SK-N-SH (cell line): ENCODE measurements at regions not wholly inside any gene's neighbourhood (a gene's known extent, or its start where the extent isn't known, plus 50 kb on each side); places are given as distances from the start of the nearest gene placed in this dataset.

Experiments
- CTCF ChIA-PET: fragments of 300-600, 350-600 bp; formaldehyde crosslinking; extraction: SDS; loops from one replicate; lab custom pipeline; 2021; lab: Yijun Ruan, JAX
- POLR2A ChIA-PET: fragments of 350-600 bp; sonication (Branson Sonifier 250); formaldehyde crosslinking; extraction: SDS; loops from one replicate; lab custom pipeline; 2020; ENCODE audit warnings: antibody characterized with exemption, inconsistent platforms; lab: Yijun Ruan, JAX
- DNase-seq: peaks from one replicate; pipeline ENCODE4 v3.0.0; 2012
- H2AFZ ChIP-seq: fragments of 200-600 bp; sonication (generic); 2 replicates; pipeline ENCODE4 v1.8.1; 2016; ENCODE audit warnings: antibody characterized with exemption, mild to moderate bottlenecking, low read depth
- H3F3A ChIP-seq: fragments of 200-600 bp; sonication (generic); replicated peaks from 2 replicates; pipeline ENCODE3; 2016; ENCODE audit warnings: antibody characterized with exemption, mild to moderate bottlenecking; ENCODE audit not compliant: insufficient read depth
- H3K27ac ChIP-seq, 2 experiments: fragments of 200-500 bp in 1 of 2; fragments of 200-600 bp in 1 of 2; sonication (Bioruptor generic) in 1 of 2; sonication (generic), shearing (Covaris generic) in 1 of 2; 2 replicates each; pipeline versions ENCODE4 v1.5.1 to v1.6.1; 2014 to 2016; ENCODE audit warnings: low read depth in 2 of 2, inconsistent platforms in 1 of 2, low read length in 1 of 2, mild to moderate bottlenecking in 1 of 2, mixed read lengths in 1 of 2
- H3K27me3 ChIP-seq: fragments of 200-600 bp; sonication (generic), shearing (Covaris generic); 2 replicates; pipeline ENCODE4 v1.6.1; 2016; ENCODE audit warnings: mixed run types; ENCODE audit not compliant: insufficient read depth
- H3K36me3 ChIP-seq, 2 experiments: fragments of 200-500 bp in 1 of 2; fragments of 200-600 bp in 1 of 2; sonication (Bioruptor generic) in 1 of 2; sonication (generic) in 1 of 2; replicated peaks in 1 of 2; 2 replicates each; pipeline versions ENCODE3 to v1.5.1; 2014 to 2016; ENCODE audit warnings: low read length in 1 of 2, mild to moderate bottlenecking in 1 of 2; ENCODE audit not compliant: insufficient read depth in 2 of 2, control insufficient read depth in 1 of 2
- H3K4me1 ChIP-seq, 2 experiments: fragments of 200-500 bp in 1 of 2; fragments of 200-600 bp in 1 of 2; sonication (Bioruptor generic) in 1 of 2; sonication (generic), shearing (Covaris generic) in 1 of 2; 2 replicates each; pipeline versions ENCODE4 v1.5.1 to v1.6.1; 2014 to 2016; ENCODE audit warnings: low read depth in 1 of 2, low read length in 1 of 2, mixed run types in 1 of 2; ENCODE audit not compliant: insufficient read depth in 2 of 2, control insufficient read depth in 1 of 2
- H3K4me2 ChIP-seq: fragments of 200-600 bp; sonication (generic), shearing (Covaris generic); 2 replicates; pipeline ENCODE4 v1.6.1; 2017; ENCODE audit warnings: mixed run types
- H3K4me3 ChIP-seq, 2 experiments: fragments of 200-500 bp in 1 of 2; fragments of 200-600 bp in 1 of 2; sonication (Bioruptor generic) in 1 of 2; sonication (generic), shearing (Covaris generic) in 1 of 2; 2 replicates each; pipeline versions ENCODE4 v1.5.1 to v1.8.1; 2014 to 2016; ENCODE audit warnings: low read depth in 2 of 2, inconsistent platforms in 1 of 2, low read length in 1 of 2, mild to moderate bottlenecking in 1 of 2, mixed read lengths in 1 of 2, moderate library complexity in 1 of 2
- H3K79me2 ChIP-seq: fragments of 200-600 bp; sonication (generic); 2 replicates; pipeline ENCODE4 v1.8.1; 2017; ENCODE audit warnings: mild to moderate bottlenecking; ENCODE audit not compliant: insufficient read depth
- H3K9ac ChIP-seq: fragments of 200-600 bp; sonication (generic); 2 replicates; pipeline ENCODE4 v1.6.1; 2017; ENCODE audit warnings: mixed run types
- H3K9me2 ChIP-seq: fragments of 200-600 bp; sonication (generic); 2 replicates; pipeline ENCODE4 v1.6.1; 2017; ENCODE audit warnings: mixed run types
- H3K9me3 ChIP-seq: fragments of 200-600 bp; sonication (generic); 2 replicates; pipeline ENCODE4 v1.6.1; 2017; ENCODE audit warnings: mixed run types, mild to moderate bottlenecking, moderate library complexity
- H4K20me1 ChIP-seq: fragments of 200-600 bp; sonication (generic); 2 replicates; pipeline ENCODE4 v1.6.1; 2017; ENCODE audit warnings: mild to moderate bottlenecking, mixed run types; ENCODE audit not compliant: insufficient read depth
- CHD2 ChIP-seq: fragments of 150-350 bp; IDR thresholded peaks from 2 replicates; pipeline ENCODE4 v1.6.1; 2018; ENCODE audit warnings: low read length; ENCODE audit not compliant: partially characterized antibody
- CTCF ChIP-seq: fragments of 200-600 bp; sonication (generic); IDR thresholded peaks from 2 replicates; pipeline ENCODE4 v1.6.1; 2017; ENCODE audit warnings: antibody characterized with exemption, mild to moderate bottlenecking, moderate library complexity
- EZH2phosphoT487 ChIP-seq: fragments of 200-600 bp; sonication (generic); IDR thresholded peaks from 2 replicates; pipeline ENCODE4 v1.6.1; 2017; ENCODE audit warnings: low read depth, mixed run types, mild to moderate bottlenecking, antibody characterized with exemption, moderate library complexity, borderline replicate concordance
- FOSL2 ChIP-seq: IDR thresholded peaks from 2 replicates; pipeline ENCODE4 v1.4.0; 2012; ENCODE audit warnings: low read depth, mild to moderate bottlenecking, moderate library complexity, borderline replicate concordance
- FOXM1 ChIP-seq: IDR thresholded peaks from 2 replicates; pipeline ENCODE4 v1.4.0; 2012; ENCODE audit warnings: low read depth, mild to moderate bottlenecking
- MAX ChIP-seq: IDR thresholded peaks from 2 replicates; pipeline ENCODE4 v1.4.0; 2012; ENCODE audit warnings: low read depth
- MXI1 ChIP-seq: IDR thresholded peaks from 2 replicates; pipeline ENCODE4 v1.6.1; 2012; ENCODE audit warnings: mild to moderate bottlenecking, low read depth, low read length, improper control_type of control experiment
- NFIC ChIP-seq: IDR thresholded peaks from 2 replicates; pipeline ENCODE4 v1.4.0; 2012; ENCODE audit warnings: borderline replicate concordance
- NRF1 ChIP-seq: IDR thresholded peaks from 2 replicates; pipeline ENCODE4 v1.6.1; 2012; ENCODE audit warnings: low read depth, mild to moderate bottlenecking, low read length
- POLR2AphosphoS5 ChIP-seq: IDR thresholded peaks from 2 replicates; pipeline ENCODE4 v1.6.1; 2012; ENCODE audit warnings: low read depth, low read length
- RCOR1 ChIP-seq: fragments of 150-350 bp; IDR thresholded peaks from 2 replicates; pipeline ENCODE4 v1.6.1; 2017; ENCODE audit warnings: antibody characterized with exemption, low read length
- RXRA ChIP-seq: IDR thresholded peaks from 2 replicates; pipeline ENCODE4 v1.4.0; 2012; ENCODE audit warnings: low read depth, mild to moderate bottlenecking, borderline replicate concordance
- SIN3A ChIP-seq: IDR thresholded peaks from 2 replicates; pipeline ENCODE4 v1.6.1; 2012; ENCODE audit warnings: low read depth, mild to moderate bottlenecking, low read length, moderate library complexity, borderline replicate concordance
- SMC3 ChIP-seq: IDR thresholded peaks from 2 replicates; pipeline ENCODE4 v1.6.1; 2012; ENCODE audit warnings: low read depth, low read length, improper control_type of control experiment
- TCF12 ChIP-seq: IDR thresholded peaks from 2 replicates; pipeline ENCODE4 v1.4.0; 2012
- USF1 ChIP-seq: IDR thresholded peaks from 2 replicates; pipeline ENCODE4 v1.4.0; 2012; ENCODE audit warnings: low read depth, borderline replicate concordance
- WGBS: methylation state at CpG from one replicate; pipeline ENCODE4 v1.1.6; 2017; ENCODE audit warnings: low lambda C conversion rate; 5-methylcytosine and 5-hydroxymethylcytosine counted together
- TF ChIP-seq, protein P1 (sequence below): IDR thresholded peaks from 2 replicates; pipeline ENCODE4; 2012
- TF ChIP-seq, protein P2 (sequence below): IDR thresholded peaks from 2 replicates; pipeline ENCODE4 v1.6.1; 2012; ENCODE audit warnings: mild to moderate bottlenecking, low read depth, low read length, moderate library complexity

- TF ChIP-seq RXRA: no peak
These were observed 347.2 kb downstream of the C12orf75 start (continued) for GRCh38 chr12:105677672-105678071.

GRCh38 chr12:105679982-105680381 is 349.5 kb downstream of the C12orf75 start:
- H3K79me2 ChIP-seq: no peaks in the 10 kb centered on the region
- no peaks in the 10 kb centered on the region for H3F3A ChIP-seq
- H3K27me3 ChIP-seq: no peaks in the 10 kb centered on the region
- no peaks in the 10 kb centered on the region for H4K20me1 ChIP-seq
- H3K4me2 ChIP-seq: no peak overlapping the region
- ChIA-PET CTCF (no interaction called here), POLR2A (no interaction called here)
- no peaks in the 10 kb centered on the region for H3K9me3 ChIP-seq
- H2AFZ ChIP-seq: no peak overlapping the region
- H3K9ac ChIP-seq: no peak overlapping the region
- no peaks in the 10 kb centered on the region for H3K9me2 ChIP-seq
- no peak overlapping the region for H3K27ac ChIP-seq
- no peaks in the 10 kb centered on the region for H3K4me1 ChIP-seq
- TF ChIP-seq RXRA (no peak), MAX (no peak), FOXM1 (no peak), NRF1 (no peak), POLR2AphosphoS5 (no peak), CHD2 (no peak), TCF12 (no peak)
- TF ChIP-seq, protein P1, sequence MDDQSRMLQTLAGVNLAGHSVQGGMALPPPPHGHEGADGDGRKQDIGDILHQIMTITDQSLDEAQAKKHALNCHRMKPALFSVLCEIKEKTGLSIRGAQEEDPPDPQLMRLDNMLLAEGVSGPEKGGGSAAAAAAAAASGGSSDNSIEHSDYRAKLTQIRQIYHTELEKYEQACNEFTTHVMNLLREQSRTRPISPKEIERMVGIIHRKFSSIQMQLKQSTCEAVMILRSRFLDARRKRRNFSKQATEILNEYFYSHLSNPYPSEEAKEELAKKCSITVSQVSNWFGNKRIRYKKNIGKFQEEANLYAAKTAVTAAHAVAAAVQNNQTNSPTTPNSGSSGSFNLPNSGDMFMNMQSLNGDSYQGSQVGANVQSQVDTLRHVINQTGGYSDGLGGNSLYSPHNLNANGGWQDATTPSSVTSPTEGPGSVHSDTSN: no peak
- TF ChIP-seq, all 33 proteins: peak for 0
- WGBS: 36% methylated on average over 1 of the region's 1 CpG
- DNase-seq: no peak
- Histone ChIP-seq H3K4me3 (no peak overlapping the region), H3K36me3 (no peaks in the 10 kb centered on the region)

DNA sequence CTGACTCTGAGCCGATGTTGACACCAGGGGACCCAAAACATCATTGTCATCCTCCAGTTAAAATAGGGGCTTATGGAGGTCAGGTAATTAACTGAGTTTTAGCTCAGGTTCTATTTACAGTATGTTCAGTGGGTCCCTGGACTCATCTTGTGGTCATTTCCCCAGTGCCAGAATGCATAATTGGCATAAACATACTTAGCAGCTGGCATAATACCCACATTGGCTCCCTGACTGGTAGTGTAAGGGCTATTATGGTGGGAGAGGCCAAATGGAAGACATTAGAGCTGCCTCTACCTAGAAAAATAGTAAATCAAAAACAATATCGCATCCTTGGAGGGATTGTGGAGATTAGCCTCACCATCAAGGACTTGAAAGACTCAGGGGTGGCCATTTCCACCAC is 350.9 kb downstream of the C12orf75 start:
- H3K36me3 ChIP-seq: no peaks in the 10 kb centered on the region
- CTCF ChIA-PET: no interaction called here
- H3K27ac ChIP-seq: no peak overlapping the region
- H4K20me1 ChIP-seq: no peaks in the 10 kb centered on the region
- no peaks in the 10 kb centered on the region for H3K79me2 ChIP-seq
- no peak overlapping the region for H3K9ac ChIP-seq
- no peaks in the 10 kb centered on the region for H3K9me2 ChIP-seq
- no peak overlapping the region for H3K4me2 ChIP-seq
- DNase-seq: no peak
- POLR2A ChIA-PET: no interaction called here
- H3K9me3 ChIP-seq: no peaks in the 10 kb centered on the region
- no peaks in the 10 kb centered on the region for H3K27me3 ChIP-seq
- no peaks in the 10 kb centered on the region for H3K4me1 ChIP-seq
- H3F3A ChIP-seq: no peaks in the 10 kb centered on the region
- TF ChIP-seq EZH2phosphoT487: no peak
- no peak for TF ChIP-seq CTCF
- TF ChIP-seq SIN3A: no peak
- TF ChIP-seq SMC3: no peak
- TF ChIP-seq, protein P2, sequence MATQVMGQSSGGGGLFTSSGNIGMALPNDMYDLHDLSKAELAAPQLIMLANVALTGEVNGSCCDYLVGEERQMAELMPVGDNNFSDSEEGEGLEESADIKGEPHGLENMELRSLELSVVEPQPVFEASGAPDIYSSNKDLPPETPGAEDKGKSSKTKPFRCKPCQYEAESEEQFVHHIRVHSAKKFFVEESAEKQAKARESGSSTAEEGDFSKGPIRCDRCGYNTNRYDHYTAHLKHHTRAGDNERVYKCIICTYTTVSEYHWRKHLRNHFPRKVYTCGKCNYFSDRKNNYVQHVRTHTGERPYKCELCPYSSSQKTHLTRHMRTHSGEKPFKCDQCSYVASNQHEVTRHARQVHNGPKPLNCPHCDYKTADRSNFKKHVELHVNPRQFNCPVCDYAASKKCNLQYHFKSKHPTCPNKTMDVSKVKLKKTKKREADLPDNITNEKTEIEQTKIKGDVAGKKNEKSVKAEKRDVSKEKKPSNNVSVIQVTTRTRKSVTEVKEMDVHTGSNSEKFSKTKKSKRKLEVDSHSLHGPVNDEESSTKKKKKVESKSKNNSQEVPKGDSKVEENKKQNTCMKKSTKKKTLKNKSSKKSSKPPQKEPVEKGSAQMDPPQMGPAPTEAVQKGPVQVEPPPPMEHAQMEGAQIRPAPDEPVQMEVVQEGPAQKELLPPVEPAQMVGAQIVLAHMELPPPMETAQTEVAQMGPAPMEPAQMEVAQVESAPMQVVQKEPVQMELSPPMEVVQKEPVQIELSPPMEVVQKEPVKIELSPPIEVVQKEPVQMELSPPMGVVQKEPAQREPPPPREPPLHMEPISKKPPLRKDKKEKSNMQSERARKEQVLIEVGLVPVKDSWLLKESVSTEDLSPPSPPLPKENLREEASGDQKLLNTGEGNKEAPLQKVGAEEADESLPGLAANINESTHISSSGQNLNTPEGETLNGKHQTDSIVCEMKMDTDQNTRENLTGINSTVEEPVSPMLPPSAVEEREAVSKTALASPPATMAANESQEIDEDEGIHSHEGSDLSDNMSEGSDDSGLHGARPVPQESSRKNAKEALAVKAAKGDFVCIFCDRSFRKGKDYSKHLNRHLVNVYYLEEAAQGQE: no peak
- TF ChIP-seq USF1: no peak
- TF ChIP-seq NFIC: no peak
- TF ChIP-seq RCOR1: no peak
- TF ChIP-seq MXI1: no peak
- no peak for TF ChIP-seq FOSL2
- no peak overlapping the region for H3K4me3 ChIP-seq
- H2AFZ ChIP-seq: no peak overlapping the region
- WGBS: 70% methylated on average over 2 of the region's 2 CpGs
